ENCODE measurements at regions not wholly inside any gene's neighbourhood (a gene's known extent, or its start where the extent isn't known, plus 50 kb on each side); places are given as distances from the start of the nearest gene placed in this dataset.
A peak's percentile ranks its signal among the peaks of the same experiment; 100 is the strongest.

DNA sequence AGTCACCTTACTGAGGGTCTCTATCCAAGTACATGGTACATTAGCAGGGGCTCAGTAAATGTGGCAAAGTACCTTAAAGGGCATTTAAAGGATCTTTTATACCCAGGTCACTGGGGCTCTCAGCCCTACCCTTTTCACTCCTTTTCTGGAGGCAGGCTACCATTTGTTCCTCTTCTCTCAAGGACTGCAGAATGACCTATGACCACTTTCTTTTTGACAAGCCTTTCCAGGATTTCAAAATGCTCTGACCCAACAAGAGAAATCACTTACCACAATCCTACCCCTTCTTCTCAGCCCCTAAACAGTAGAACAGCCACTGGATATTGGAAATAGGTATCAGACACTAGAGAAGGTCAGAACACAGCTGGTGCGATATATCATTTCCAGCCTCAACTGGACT is 221.8 kb upstream of the TPRG1 start:
- Mint-ChIP-seq H3K27ac (no peak overlapping the region), H3K9me3 (no peaks in the 10 kb centered on the region), H3K36me3 (no peaks in the 10 kb centered on the region), H3K4me3 (no peak overlapping the region), H3K4me1 (peaks cover 9% of the 10 kb centered on the region), H3K27me3 (ENCODE audit: low read depth) (no peaks in the 10 kb centered on the region)
- TF ChIP-seq, protein P1, sequence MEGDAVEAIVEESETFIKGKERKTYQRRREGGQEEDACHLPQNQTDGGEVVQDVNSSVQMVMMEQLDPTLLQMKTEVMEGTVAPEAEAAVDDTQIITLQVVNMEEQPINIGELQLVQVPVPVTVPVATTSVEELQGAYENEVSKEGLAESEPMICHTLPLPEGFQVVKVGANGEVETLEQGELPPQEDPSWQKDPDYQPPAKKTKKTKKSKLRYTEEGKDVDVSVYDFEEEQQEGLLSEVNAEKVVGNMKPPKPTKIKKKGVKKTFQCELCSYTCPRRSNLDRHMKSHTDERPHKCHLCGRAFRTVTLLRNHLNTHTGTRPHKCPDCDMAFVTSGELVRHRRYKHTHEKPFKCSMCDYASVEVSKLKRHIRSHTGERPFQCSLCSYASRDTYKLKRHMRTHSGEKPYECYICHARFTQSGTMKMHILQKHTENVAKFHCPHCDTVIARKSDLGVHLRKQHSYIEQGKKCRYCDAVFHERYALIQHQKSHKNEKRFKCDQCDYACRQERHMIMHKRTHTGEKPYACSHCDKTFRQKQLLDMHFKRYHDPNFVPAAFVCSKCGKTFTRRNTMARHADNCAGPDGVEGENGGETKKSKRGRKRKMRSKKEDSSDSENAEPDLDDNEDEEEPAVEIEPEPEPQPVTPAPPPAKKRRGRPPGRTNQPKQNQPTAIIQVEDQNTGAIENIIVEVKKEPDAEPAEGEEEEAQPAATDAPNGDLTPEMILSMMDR (IDR thresholded peaks at IDR 0.05; ENCODE audit: unreplicated experiment), result no peak
- no peak for DNase-seq (ENCODE audit: low spot score in 2 of 2, unreplicated experiment in 2 of 2)

DNA sequence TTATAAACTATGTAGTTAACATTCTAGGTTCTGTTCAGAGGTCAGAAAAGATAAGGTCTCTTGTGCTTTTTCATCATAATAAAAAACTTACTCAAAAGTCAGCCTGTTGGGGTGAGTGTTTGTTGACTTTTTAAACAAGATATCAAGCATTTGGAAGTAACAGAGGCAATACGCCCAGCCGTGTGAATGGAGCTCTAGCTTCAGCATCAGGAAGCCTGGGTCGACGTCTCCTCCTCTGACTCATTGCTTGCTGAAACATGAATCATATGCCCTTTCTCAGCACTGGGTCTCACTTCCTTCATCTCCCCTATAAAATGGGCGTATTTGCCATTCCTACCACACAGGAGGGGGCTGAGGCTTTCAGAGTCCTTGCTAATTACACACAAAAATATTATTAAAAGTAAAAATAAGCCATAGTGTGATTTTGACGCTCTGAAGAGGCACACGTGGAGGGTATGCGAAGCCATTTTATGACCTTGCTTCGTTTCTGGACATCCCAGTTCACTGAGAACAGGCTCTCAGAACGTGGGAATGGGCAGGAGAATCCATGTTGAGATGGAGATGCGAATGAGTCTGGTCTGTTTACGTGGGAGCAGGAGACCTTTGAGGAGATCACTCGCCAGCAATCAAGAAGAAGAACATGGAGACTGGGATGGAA is 220.8 kb upstream of the TPRG1 start:
- H3K27me3 Mint-ChIP-seq (ENCODE audit: low read depth), result no peaks in the 10 kb centered on the region
- no peak overlapping the region for H3K4me3 Mint-ChIP-seq
- no peak for DNase-seq (ENCODE audit: low spot score in 2 of 2, unreplicated experiment in 2 of 2)
- H3K9me3 Mint-ChIP-seq, result no peaks in the 10 kb centered on the region
- no peaks in the 10 kb centered on the region for H3K36me3 Mint-ChIP-seq
- H3K4me1 Mint-ChIP-seq, result peaks cover 9% of the 10 kb centered on the region
- TF ChIP-seq, protein P1 (IDR thresholded peaks at IDR 0.05; ENCODE audit: unreplicated experiment), result no peak
- no peak overlapping the region for H3K27ac Mint-ChIP-seq

DNA sequence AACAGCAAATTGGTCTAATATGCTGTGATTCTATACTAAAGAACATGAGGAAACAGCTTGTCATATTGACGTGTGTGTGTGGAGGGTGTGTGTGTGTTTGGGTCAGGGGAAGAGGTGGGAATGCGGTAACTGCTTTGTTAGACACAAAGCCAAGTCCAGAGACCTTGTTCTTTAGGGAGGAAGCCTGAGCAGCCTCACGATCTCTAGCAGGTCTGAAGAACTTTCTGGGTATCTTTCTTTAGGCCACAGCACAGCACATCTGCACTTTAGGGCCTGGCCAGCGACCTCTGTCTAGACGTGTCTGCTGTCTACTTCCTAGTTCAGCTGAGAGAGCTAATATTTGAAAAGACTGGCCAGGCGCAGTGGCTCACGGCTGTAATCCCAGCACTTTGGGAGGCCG is 220.0 kb upstream of the TPRG1 start:
- no peaks in the 10 kb centered on the region for H3K9me3 Mint-ChIP-seq
- H3K36me3 Mint-ChIP-seq, result no peaks in the 10 kb centered on the region
- H3K4me1 Mint-ChIP-seq, result peaks cover 9% of the 10 kb centered on the region
- no peak for DNase-seq (ENCODE audit: low spot score in 2 of 2, unreplicated experiment in 2 of 2)
- no peaks in the 10 kb centered on the region for H3K27me3 Mint-ChIP-seq (ENCODE audit: low read depth)
- TF ChIP-seq, protein P1 (IDR thresholded peaks at IDR 0.05; ENCODE audit: unreplicated experiment), result no peak
- H3K4me3 Mint-ChIP-seq, result no peak overlapping the region
- H3K27ac Mint-ChIP-seq, result no peak overlapping the region

DNA sequence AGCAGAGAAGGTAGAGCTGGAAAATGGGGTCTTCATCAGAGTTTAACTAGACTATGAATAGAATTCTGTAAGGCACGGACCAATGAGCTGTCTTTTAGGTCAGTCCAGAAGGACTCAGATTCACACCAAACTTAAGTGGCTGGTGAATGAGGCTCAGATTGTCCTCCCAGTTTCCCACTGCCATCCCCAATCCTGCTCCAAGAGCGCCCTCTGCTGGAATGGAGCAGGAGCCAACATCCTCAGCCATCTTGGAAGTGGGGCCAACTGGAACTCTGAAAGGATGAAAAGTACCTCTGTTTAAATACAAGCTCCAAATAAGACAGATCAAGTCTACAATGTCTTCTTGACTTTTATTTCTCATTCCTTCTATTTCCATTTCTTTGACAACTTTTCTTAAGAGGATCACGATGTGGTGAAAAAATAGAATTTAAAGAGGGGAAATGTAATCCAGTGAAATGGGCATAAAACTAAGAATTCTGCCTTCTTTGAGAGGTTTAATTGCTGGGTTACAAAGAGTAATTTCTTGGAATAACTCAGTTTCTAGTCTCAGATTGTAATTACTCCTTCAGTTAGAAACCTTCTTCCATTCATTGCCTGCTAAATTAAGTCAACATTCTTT is 217.1 kb upstream of the TPRG1 start:
- TF ChIP-seq, protein P1 (IDR thresholded peaks at IDR 0.05; ENCODE audit: unreplicated experiment), result peak; percentile 91
- no peaks in the 10 kb centered on the region for H3K4me1 Mint-ChIP-seq
- no peaks in the 10 kb centered on the region for H3K27me3 Mint-ChIP-seq (ENCODE audit: low read depth)
- no peak overlapping the region for H3K4me3 Mint-ChIP-seq
- DNase-seq (ENCODE audit: low spot score in 2 of 2, unreplicated experiment in 2 of 2), result peak; percentile 70 to 86
- H3K9me3 Mint-ChIP-seq, result no peaks in the 10 kb centered on the region
- H3K36me3 Mint-ChIP-seq, result no peaks in the 10 kb centered on the region
- H3K27ac Mint-ChIP-seq, result no peak overlapping the region

DNA sequence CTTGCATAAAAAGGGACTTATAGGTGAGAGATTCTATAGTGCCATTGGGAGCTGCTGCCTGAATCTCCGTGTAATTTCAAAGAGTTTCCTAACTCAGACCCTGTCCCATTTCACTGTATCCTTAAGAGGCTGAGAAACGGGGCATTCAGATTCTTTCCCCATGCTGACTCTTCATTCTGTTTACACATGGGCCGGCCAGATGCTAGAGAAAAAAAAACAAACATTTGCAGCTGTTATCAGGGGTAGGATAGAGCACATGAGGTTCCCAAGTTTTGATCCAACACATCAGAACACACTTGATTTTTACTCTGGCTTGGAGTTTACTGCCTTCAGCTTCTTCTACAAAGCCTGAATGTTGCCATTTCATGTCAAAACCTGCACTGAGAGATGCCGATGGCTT is 215.9 kb upstream of the TPRG1 start:
- no peaks in the 10 kb centered on the region for H3K4me1 Mint-ChIP-seq
- no peak overlapping the region for H3K27ac Mint-ChIP-seq
- H3K9me3 Mint-ChIP-seq, result no peaks in the 10 kb centered on the region
- no peaks in the 10 kb centered on the region for H3K27me3 Mint-ChIP-seq (ENCODE audit: low read depth)
- no peak for DNase-seq (ENCODE audit: low spot score in 2 of 2, unreplicated experiment in 2 of 2)
- TF ChIP-seq, protein P1 (IDR thresholded peaks at IDR 0.05; ENCODE audit: unreplicated experiment), result no peak
- no peak overlapping the region for H3K4me3 Mint-ChIP-seq
- H3K36me3 Mint-ChIP-seq, result no peaks in the 10 kb centered on the region
